Sigmoid colon (tissue), 6 donors: ENCODE measurements at regions not wholly inside any gene's neighbourhood (a gene's known extent, or its start where the extent isn't known, plus 50 kb on each side); places are given as distances from the start of the nearest gene placed in this dataset.

Experiments
- DNase-seq: peaks from one replicate; pipeline ENCODE4 v3.0.0-alpha.2; 2019
- H3K27ac ChIP-seq, 4 donors: fragments of 200-600 bp; sonication (generic); one replicate each; pipeline ENCODE4 v1.5.1; 2016 to 2019; ENCODE audit warnings: mild to moderate bottlenecking in 1 of 4
- H3K27me3 ChIP-seq, 3 donors: fragments of 200-600 bp; sonication (generic); one replicate each; pipeline ENCODE4 v1.5.1; 2019; ENCODE audit warnings: mild to moderate bottlenecking in 1 of 3
- H3K36me3 ChIP-seq, 4 donors: fragments of 200-600 bp; sonication (generic); one replicate each; pipeline ENCODE4 v1.5.1; 2016 to 2019
- H3K4me1 ChIP-seq, 4 donors: fragments of 200-600 bp; sonication (generic); one replicate each; pipeline ENCODE4 v1.5.1; 2017 to 2019
- H3K4me3 ChIP-seq, 4 donors: fragments of 200-600 bp; sonication (generic); one replicate each; pipeline ENCODE4 v1.5.1; 2017 to 2019; ENCODE audit warnings: mild to moderate bottlenecking in 2 of 4, moderate library complexity in 1 of 4
- H3K9me3 ChIP-seq, 4 donors: fragments of 200-600 bp in 3 of 4; sonication (generic) in 3 of 4; one replicate each; pipeline versions ENCODE4 v1.5.1 to v1.6.1; 2013 to 2019
- CTCF ChIP-seq, 4 experiments: fragments of 450-650 bp in 3 of 4; fragments of 200-600 bp in 1 of 4; IDR thresholded peaks; one replicate each; pipeline ENCODE4 v1.5.1; 2016 to 2019; ENCODE audit warnings: antibody characterized with exemption in 4 of 4, mild to moderate bottlenecking in 3 of 4, moderate library complexity in 2 of 4
- EP300 ChIP-seq, 4 donors: sonication (generic); formaldehyde crosslinking; IDR thresholded peaks; one replicate each; pipeline ENCODE4 v1.6.1; 2017; ENCODE audit warnings: antibody characterized with exemption in 4 of 4
- POLR2A ChIP-seq, 2 donors: fragments of 450-650 bp; IDR thresholded peaks; one replicate each; pipeline ENCODE4 v1.6.1; 2016; ENCODE audit warnings: antibody characterized with exemption in 2 of 2, mild to moderate bottlenecking in 2 of 2, moderate library complexity in 2 of 2
- POLR2AphosphoS5 ChIP-seq, 4 donors: sonication (generic); formaldehyde crosslinking; IDR thresholded peaks; one replicate each; pipeline ENCODE4 v1.6.1; 2017; ENCODE audit warnings: antibody characterized with exemption in 4 of 4
- WGBS, 2 donors: extraction: QIAGEN DNeasy Blood & Tissue Kit; methylation state at CpG; one replicate each; pipeline ENCODE4 v1.1.7; 2013; 5-methylcytosine and 5-hydroxymethylcytosine counted together
- intact Hi-C: fragments of 100-400 bp; cut with DNase I; formaldehyde crosslinking; loops from one replicate; pipeline ENCODE4 v1.15.1; 2023
- donor health status: healthy with polysubstance abuse.
- donor health status: healthy.

- 82 to 90% methylated on average over 8 of the region's 8 CpGs for WGBS, 2 donors
- Histone ChIP-seq H3K27ac (no peak overlapping the region), H3K27me3 (no peaks in the 10 kb centered on the region), H3K36me3 (no peaks in the 10 kb centered on the region), H3K4me1 (peaks cover 0 to 4% (median 0%) of the 10 kb centered on the region in 4 donors), H3K4me3 (no peak overlapping the region), H3K9me3 (no peaks in the 10 kb centered on the region)
- DNase-seq = no peak
- intact Hi-C loops = no loop called here
- TF ChIP-seq POLR2A (IDR thresholded peaks at IDR 0.05) (no peak), EP300 (IDR thresholded peaks at IDR 0.05) (no peak), CTCF (IDR thresholded peaks at IDR 0.05) (no peak), POLR2AphosphoS5 (IDR thresholded peaks at IDR 0.05) (no peak)
Observed at GRCh38 chr2:221342388-221342787, 229.7 kb downstream of the EPHA4 start.

- H3K36me3 ChIP-seq = no peaks in the 10 kb centered on the region
- intact Hi-C loops = no loop called here
- DNase-seq = no peak
- H3K27ac ChIP-seq = no peak overlapping the region
- no peak overlapping the region for H3K4me3 ChIP-seq
- no peaks in the 10 kb centered on the region for H3K9me3 ChIP-seq
- H3K27me3 ChIP-seq = no peaks in the 10 kb centered on the region
- 92 to 93% methylated on average over 1 of the region's 1 CpG for WGBS, 2 donors
- no peak for TF ChIP-seq POLR2A (IDR thresholded peaks at IDR 0.05)
- no peak for TF ChIP-seq EP300 (IDR thresholded peaks at IDR 0.05)
- no peak for TF ChIP-seq POLR2AphosphoS5 (IDR thresholded peaks at IDR 0.05)
- no peak for TF ChIP-seq CTCF (IDR thresholded peaks at IDR 0.05)
- H3K4me1 ChIP-seq = peaks cover 0 to 4% (median under 1%) of the 10 kb centered on the region in 4 donors
Observed at GRCh38 chr2:221343524-221343923, 228.6 kb downstream of the EPHA4 start.

GRCh38 chr2:221345516-221345915, 226.6 kb downstream of the EPHA4 start:
- TF ChIP-seq POLR2A (IDR thresholded peaks at IDR 0.05) (no peak), POLR2AphosphoS5 (IDR thresholded peaks at IDR 0.05) (no peak), CTCF (IDR thresholded peaks at IDR 0.05) (no peak), EP300 (IDR thresholded peaks at IDR 0.05) (no peak)
- no peak overlapping the region for H3K4me3 ChIP-seq
- no peaks in the 10 kb centered on the region for H3K27me3 ChIP-seq
- H3K4me1 ChIP-seq = peaks cover 0 to 20% (median 14%) of the 10 kb centered on the region in 4 donors
- no peak for DNase-seq
- intact Hi-C loops = no loop called here
- H3K9me3 ChIP-seq = no peaks in the 10 kb centered on the region
- no peaks in the 10 kb centered on the region for H3K36me3 ChIP-seq
- no peak overlapping the region for H3K27ac ChIP-seq

- no peak for DNase-seq
- TF ChIP-seq POLR2AphosphoS5 (IDR thresholded peaks at IDR 0.05) (no peak), POLR2A (IDR thresholded peaks at IDR 0.05) (no peak)
- intact Hi-C loops = no loop called here
- Histone ChIP-seq H3K9me3 (no peaks in the 10 kb centered on the region), H3K36me3 (no peaks in the 10 kb centered on the region), H3K27me3 (no peaks in the 10 kb centered on the region), H3K4me3 (no peak overlapping the region), H3K4me1 (peaks cover 0 to 28% (median 20%) of the 10 kb centered on the region in 4 donors), H3K27ac (no peak overlapping the region)
- WGBS, 2 donors = 73 to 77% methylated on average over 3 of the region's 3 CpGs
Observed at GRCh38 chr2:221346411-221346810, 225.7 kb downstream of the EPHA4 start.

GRCh38 chr2:221347471-221347870, 224.6 kb downstream of the EPHA4 start:
- Histone ChIP-seq H3K27ac (no peak overlapping the region), H3K4me3 (no peak overlapping the region), H3K4me1 (peaks cover 0 to 28% (median 20%) of the 10 kb centered on the region in 4 donors), H3K9me3 (no peaks in the 10 kb centered on the region), H3K27me3 (no peaks in the 10 kb centered on the region), H3K36me3 (no peaks in the 10 kb centered on the region)
- no peak for DNase-seq
- intact Hi-C loops = no loop called here
- 83 to 86% methylated on average over 2 of the region's 2 CpGs for WGBS, 2 donors
- TF ChIP-seq POLR2AphosphoS5 (IDR thresholded peaks at IDR 0.05) (no peak), EP300 (IDR thresholded peaks at IDR 0.05) (no peak), CTCF (IDR thresholded peaks at IDR 0.05) (no peak), POLR2A (IDR thresholded peaks at IDR 0.05) (no peak)
